ENCODE measurements at regions not wholly inside any gene's neighbourhood (a gene's known extent, or its start where the extent isn't known, plus 50 kb on each side); places are given as distances from the start of the nearest gene placed in this dataset.

GRCh38 chr20:63139837-63140236 is 76.1 kb downstream of the YTHDF1 start:
- no peak for TF ChIP-seq CTCF (IDR thresholded peaks at IDR 0.05)
- intact Hi-C loops (cut with DNase I): no loop called here
- no peaks in the 10 kb centered on the region for H3K9me3 ChIP-seq
- no peaks in the 10 kb centered on the region for H3K4me1 ChIP-seq
- no peak overlapping the region for H3K27ac ChIP-seq
- H3K36me3 ChIP-seq (ENCODE audit: insufficient read depth in 1 of 2, low read depth in 1 of 2): no peaks in the 10 kb centered on the region
- whole genome bisulfite sequencing, 3 donors: 70 to 83% (median 77%) methylated on average over 19 of the region's 19 CpGs
- no peak overlapping the region for H3K4me3 ChIP-seq
- H3K27me3 ChIP-seq (ENCODE audit: insufficient read depth in 3 of 3, low read length in 2 of 3): peaks cover 0 to 58% (median 6%) of the 10 kb centered on the region in 3 donors
- no peak for ATAC-seq
- peak in 1 of 2 donors; percentile 28 for DNase-seq

- no peaks in the 10 kb centered on the region for H3K9me3 ChIP-seq
- 61 to 62% (median 62%) methylated on average over 12 of the region's 12 CpGs for WGBS, 3 donors
- H3K27ac ChIP-seq: no peak overlapping the region
- H3K4me1 ChIP-seq: no peaks in the 10 kb centered on the region
- no peak overlapping the region for H3K4me3 ChIP-seq
- H3K36me3 ChIP-seq (ENCODE audit: insufficient read depth in 1 of 2, low read depth in 1 of 2): no peaks in the 10 kb centered on the region
- TF ChIP-seq CTCF (IDR thresholded peaks at IDR 0.05): no peak
- ATAC-seq: no peak
- H3K27me3 ChIP-seq (ENCODE audit: insufficient read depth in 3 of 3, low read length in 2 of 3): peaks cover 0 to 53% (median 6%) of the 10 kb centered on the region in 3 donors
- intact Hi-C loops (cut with DNase I): no loop called here
- DNase-seq: peak in 1 of 2 donors; percentile 11
Observed at GRCh38 chr20:63139356-63139755, 76.6 kb downstream of the YTHDF1 start.

- DNase-seq (peak in 1 of 2 donors; percentile 14), ATAC-seq (no peak)
- no peak for TF ChIP-seq CTCF (IDR thresholded peaks at IDR 0.05)
Observed at GRCh38 chr20:63138855-63139341, 77.0 kb downstream of the YTHDF1 start.

GRCh38 chr20:63137851-63138415 is 78.0 kb downstream of the YTHDF1 start:
- TF ChIP-seq CTCF (IDR thresholded peaks at IDR 0.05): no peak

More at GRCh38 chr20:63138855-63139341, 77.0 kb downstream of the YTHDF1 start:
- WGBS, 3 donors: 75 to 81% (median 75%) methylated on average over 22 of the region's 22 CpGs
- Histone ChIP-seq H3K4me3 (no peak overlapping the region), H3K36me3 (ENCODE audit: insufficient read depth in 1 of 2, low read depth in 1 of 2) (no peaks in the 10 kb centered on the region), H3K4me1 (no peaks in the 10 kb centered on the region), H3K27ac (no peak overlapping the region), H3K27me3 (ENCODE audit: insufficient read depth in 3 of 3, low read length in 2 of 3) (peaks cover 0 to 50% (median 7%) of the 10 kb centered on the region in 3 donors), H3K9me3 (no peaks in the 10 kb centered on the region)
- intact Hi-C loops (cut with DNase I): no loop called here

GRCh38 chr20:63136296-63136695 is 79.6 kb downstream of the YTHDF1 start:
- Histone ChIP-seq H3K4me3 (no peak overlapping the region), H3K4me1 (no peaks in the 10 kb centered on the region), H3K36me3 (ENCODE audit: insufficient read depth in 1 of 2, low read depth in 1 of 2) (no peaks in the 10 kb centered on the region), H3K27ac (no peak overlapping the region), H3K27me3 (ENCODE audit: insufficient read depth in 3 of 3, low read length in 2 of 3) (peaks cover 0 to 48% (median 8%) of the 10 kb centered on the region in 3 donors), H3K9me3 (no peaks in the 10 kb centered on the region)
- no peak for TF ChIP-seq CTCF (IDR thresholded peaks at IDR 0.05)
- DNase-seq (peak in 1 of 2 donors; percentile 39), ATAC-seq (no peak)
- WGBS, 3 donors: 65 to 83% (median 75%) methylated on average over 8 of the region's 8 CpGs
- intact Hi-C loops (cut with DNase I): no loop called here

More at GRCh38 chr20:63137851-63138415, 78.0 kb downstream of the YTHDF1 start:
- DNase-seq: peak in 1 of 2 donors; percentile 18
- Histone ChIP-seq H3K27me3 (ENCODE audit: insufficient read depth in 3 of 3, low read length in 2 of 3) (peaks cover 0 to 43% (median 7%) of the 10 kb centered on the region in 3 donors), H3K9me3 (no peaks in the 10 kb centered on the region), H3K27ac (no peak overlapping the region), H3K36me3 (ENCODE audit: insufficient read depth in 1 of 2, low read depth in 1 of 2) (no peaks in the 10 kb centered on the region), H3K4me3 (no peak overlapping the region), H3K4me1 (no peaks in the 10 kb centered on the region)
- intact Hi-C loops (cut with DNase I): no loop called here
- ATAC-seq: no peak
- WGBS, 3 donors: 58 to 61% (median 60%) methylated on average over 16 of the region's 16 CpGs
